Caco-2 (cell line): ENCODE measurements at regions not wholly inside any gene's neighbourhood (a gene's known extent, or its start where the extent isn't known, plus 50 kb on each side); places are given as distances from the start of the nearest gene placed in this dataset.

ENCODE experiments used
- BruUV-seq: library from RNA; stranded (reverse); fragments of 400-500 nt; replicated peaks from 2 replicates; lab custom pipeline; 2021; lab: Mats Ljungman, UMichigan
- CTCF ChIA-PET: fragments of 300-600 bp; sonication (Branson Sonifier 250); formaldehyde crosslinking; loops from one replicate; lab custom pipeline; 2022; ENCODE audit warnings: antibody characterized with exemption; lab: Charles Lee
- POLR2A ChIA-PET: fragments of 300-600 bp; sonication (Branson Sonifier 250); formaldehyde crosslinking; loops from one replicate; lab custom pipeline; 2022; ENCODE audit warnings: antibody characterized with exemption; lab: Charles Lee
- DNase-seq, 2 experiments: peaks; one replicate each; pipeline versions ENCODE4 v3.0.0 to v3.0.0-alpha.2; 2020 to 2022
- H3K27me3 ChIP-seq: replicated peaks from 2 replicates; pipeline ENCODE4 v1.6.0; 2011; ENCODE audit warnings: low read length; ENCODE audit not compliant: control insufficient read depth, insufficient read depth
- H3K36me3 ChIP-seq: 2 replicates; pipeline ENCODE4 v1.5.1; 2011; ENCODE audit warnings: low read length; ENCODE audit not compliant: control insufficient read depth, insufficient read depth
- H3K4me1 ChIP-seq: fragments of 250-450 bp; sonication (Bioruptor Pico); 2 replicates; pipeline ENCODE4 v1.5.1; 2020; ENCODE audit warnings: mild to moderate bottlenecking
- H3K4me3 ChIP-seq: 2 replicates; pipeline ENCODE4 v1.5.1; 2011; ENCODE audit warnings: low read depth, mild to moderate bottlenecking, control low read depth, low read length
- H3K9me3 ChIP-seq: fragments of 250-450 bp; sonication (Bioruptor Pico); 2 replicates; pipeline ENCODE4 v1.5.1; 2020; ENCODE audit warnings: mild to moderate bottlenecking, moderate library complexity
- H3K27ac Mint-ChIP-seq: one replicate; pipeline ENCODE4 v1.8.0; 2022; ENCODE audit warnings: mixed read lengths; ENCODE audit not compliant: unreplicated experiment
- H3K27me3 Mint-ChIP-seq: one replicate; pipeline ENCODE4 v1.8.0; 2022; ENCODE audit warnings: mixed read lengths; ENCODE audit not compliant: insufficient read depth, unreplicated experiment
- H3K36me3 Mint-ChIP-seq: one replicate; pipeline ENCODE4 v1.8.0; 2022; ENCODE audit warnings: mild to moderate bottlenecking, mixed read lengths; ENCODE audit not compliant: insufficient read depth, unreplicated experiment
- H3K4me1 Mint-ChIP-seq: one replicate; pipeline ENCODE4 v1.8.0; 2022; ENCODE audit warnings: low read depth, mixed read lengths; ENCODE audit not compliant: unreplicated experiment
- H3K4me3 Mint-ChIP-seq: one replicate; pipeline ENCODE4 v1.8.0; 2022; ENCODE audit warnings: mild to moderate bottlenecking, moderate library complexity, mixed read lengths; ENCODE audit not compliant: unreplicated experiment
- H3K9me3 Mint-ChIP-seq: one replicate; pipeline ENCODE4 v1.8.0; 2022; ENCODE audit warnings: mixed read lengths; ENCODE audit not compliant: unreplicated experiment
- CTCF ChIP-seq, 2 experiments: fragments of 200-600 bp in 1 of 2; IDR thresholded peaks; 1 replicate in 1 of 2; 2 replicates in 1 of 2; pipeline versions ENCODE4 v1.5.1 to v1.8.0; 2011 to 2022; ENCODE audit warnings: antibody characterized with exemption in 1 of 2, control low read depth in 1 of 2, inconsistent platforms in 1 of 2, low read depth in 1 of 2, low read length in 1 of 2, mild to moderate bottlenecking in 1 of 2, moderate library complexity in 1 of 2; ENCODE audit not compliant: insufficient read depth in 1 of 2, severe bottlenecking in 1 of 2, unreplicated experiment in 1 of 2
- intact Hi-C: fragments of 100-400 bp; cut with micrococcal nuclease; formaldehyde crosslinking; loops from one replicate; pipeline ENCODE4 v1.10.0; 2022; ENCODE audit not compliant: unreplicated experiment

DNA sequence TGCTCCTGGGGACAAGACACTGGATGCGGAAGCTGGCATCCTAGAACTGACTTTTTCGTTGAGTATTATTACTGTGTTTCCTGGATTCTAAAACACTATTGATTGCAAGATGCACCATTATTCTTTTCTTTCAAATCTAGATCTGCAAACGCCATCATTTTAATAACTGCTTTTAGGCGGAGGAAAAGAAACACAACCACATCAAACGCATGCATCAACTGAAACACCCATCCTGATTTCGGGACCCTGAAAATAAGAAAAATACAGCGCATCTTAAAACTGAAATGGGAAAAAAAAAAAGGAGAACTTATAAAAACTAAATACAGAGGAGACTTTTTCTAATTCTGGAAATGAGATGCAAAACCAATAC, 103.7 kb upstream of the MAX start:
- Mint-ChIP-seq H3K9me3 (no peaks in the 10 kb centered on the region), H3K27ac (no peak overlapping the region), H3K4me1 (no peaks in the 10 kb centered on the region), H3K27me3 (no peaks in the 10 kb centered on the region), H3K36me3 (no peaks in the 10 kb centered on the region), H3K4me3 (no peak overlapping the region)
- no peaks in the 10 kb centered on the region for H3K27me3 ChIP-seq
- H3K9me3 ChIP-seq = no peaks in the 10 kb centered on the region
- TF ChIP-seq CTCF (IDR thresholded peaks at IDR 0.05; ENCODE audit: insufficient read depth in 1 of 2, low read depth in 1 of 2, low read length in 1 of 2, severe bottlenecking in 1 of 2, unreplicated experiment in 1 of 2) = no peak
- H3K4me1 ChIP-seq = no peaks in the 10 kb centered on the region
- no peak for DNase-seq
- no TSS peak for BruUV-seq
- intact Hi-C loops = no loop called here
- ChIA-PET POLR2A (no interaction called here), CTCF (no interaction called here)
- no peak overlapping the region for H3K4me3 ChIP-seq
- no peaks in the 10 kb centered on the region for H3K36me3 ChIP-seq

DNA sequence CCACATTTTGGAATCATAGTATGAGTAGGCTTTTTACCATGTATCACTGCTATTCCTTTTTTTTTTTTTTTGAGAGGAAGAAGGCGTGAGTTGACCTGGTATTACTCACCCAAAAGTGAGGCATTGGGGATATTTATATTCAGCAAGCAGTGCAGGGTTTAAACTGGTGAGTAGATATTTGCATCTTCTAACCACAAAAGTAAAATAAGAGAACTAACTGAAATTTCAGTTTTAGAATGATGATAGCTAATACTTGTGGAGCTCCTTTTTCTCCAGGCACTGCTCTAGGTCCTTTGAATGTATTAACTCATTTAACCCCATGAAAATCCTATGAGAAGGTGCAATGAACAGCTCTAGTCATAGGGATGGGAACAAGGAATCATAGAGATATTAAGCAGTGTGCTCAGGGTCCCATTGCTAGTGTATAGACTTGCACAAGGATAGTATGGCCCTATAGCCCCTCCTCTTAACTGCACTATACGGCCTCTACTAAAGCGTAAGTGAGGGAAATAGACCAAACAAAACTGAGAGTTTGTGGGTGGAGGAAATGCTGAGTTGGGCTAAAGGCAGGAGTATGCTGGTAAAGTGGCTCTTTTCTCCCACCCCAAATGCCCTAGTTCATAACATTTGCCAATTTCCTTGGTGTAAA, 104.3 kb upstream of the MAX start:
- no peak overlapping the region for H3K27ac Mint-ChIP-seq
- H3K27me3 ChIP-seq = no peaks in the 10 kb centered on the region
- TF ChIP-seq CTCF (IDR thresholded peaks at IDR 0.05; ENCODE audit: insufficient read depth in 1 of 2, low read depth in 1 of 2, low read length in 1 of 2, severe bottlenecking in 1 of 2, unreplicated experiment in 1 of 2) = no peak
- H3K36me3 ChIP-seq = no peaks in the 10 kb centered on the region
- intact Hi-C loops = no loop called here
- no peaks in the 10 kb centered on the region for H3K27me3 Mint-ChIP-seq
- H3K9me3 Mint-ChIP-seq = no peaks in the 10 kb centered on the region
- DNase-seq = no peak
- no peaks in the 10 kb centered on the region for H3K4me1 ChIP-seq
- ChIA-PET POLR2A (no interaction called here), CTCF (no interaction called here)
- H3K4me1 Mint-ChIP-seq = no peaks in the 10 kb centered on the region
- no TSS peak for BruUV-seq
- no peak overlapping the region for H3K4me3 Mint-ChIP-seq
- no peak overlapping the region for H3K4me3 ChIP-seq
- no peaks in the 10 kb centered on the region for H3K9me3 ChIP-seq
- H3K36me3 Mint-ChIP-seq = no peaks in the 10 kb centered on the region

DNA sequence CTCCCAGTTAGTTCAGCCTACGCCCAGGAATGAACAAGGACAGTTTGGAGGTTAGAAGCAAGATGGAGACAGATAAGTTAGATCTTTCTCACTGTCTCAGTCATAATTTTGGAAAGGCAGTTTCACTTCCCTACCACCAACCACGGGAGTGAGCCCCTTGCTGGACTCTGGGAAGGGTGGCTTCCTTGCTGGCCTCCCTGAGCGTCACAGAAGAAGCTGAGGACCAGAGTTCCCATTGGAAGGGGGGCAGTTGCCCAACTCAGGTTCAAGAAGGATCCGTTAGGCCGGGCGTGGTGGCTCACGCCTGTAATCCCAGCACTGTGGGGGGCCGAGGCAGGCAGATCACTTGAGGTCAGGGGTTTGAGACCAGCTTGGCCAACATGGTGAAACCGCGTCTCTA, 106.2 kb upstream of the MAX start:
- no peaks in the 10 kb centered on the region for H3K27me3 Mint-ChIP-seq
- H3K36me3 Mint-ChIP-seq = no peaks in the 10 kb centered on the region
- Histone ChIP-seq H3K4me1 (no peaks in the 10 kb centered on the region), H3K4me3 (no peak overlapping the region), H3K36me3 (no peaks in the 10 kb centered on the region), H3K9me3 (no peaks in the 10 kb centered on the region), H3K27me3 (no peaks in the 10 kb centered on the region)
- H3K27ac Mint-ChIP-seq = no peak overlapping the region
- no peaks in the 10 kb centered on the region for H3K4me1 Mint-ChIP-seq
- no peaks in the 10 kb centered on the region for H3K9me3 Mint-ChIP-seq
- no TSS peak for BruUV-seq
- no peak for DNase-seq
- POLR2A ChIA-PET = no interaction called here
- TF ChIP-seq CTCF (IDR thresholded peaks at IDR 0.05; ENCODE audit: insufficient read depth in 1 of 2, low read depth in 1 of 2, low read length in 1 of 2, severe bottlenecking in 1 of 2, unreplicated experiment in 1 of 2) = no peak
- intact Hi-C loops = no loop called here
- H3K4me3 Mint-ChIP-seq = no peak overlapping the region
- CTCF ChIA-PET = no interaction called here
